ENCODE measurements at regions not wholly inside any gene's neighbourhood (a gene's known extent, or its start where the extent isn't known, plus 50 kb on each side); places are given as distances from the start of the nearest gene placed in this dataset.

- TF ChIP-seq JUN (IDR thresholded peaks at IDR 0.05; ENCODE audit: borderline replicate concordance, insufficient read depth, insufficient read length, low read depth): no peak
- TF ChIP-seq EZH2 (IDR thresholded peaks at IDR 0.05; ENCODE audit: borderline replicate concordance, low read depth, low read length, severe bottlenecking): no peak
- TF ChIP-seq MAX (IDR thresholded peaks at IDR 0.05; ENCODE audit: insufficient read depth, insufficient read length): no peak
- TF ChIP-seq GATA2 (IDR thresholded peaks at IDR 0.05; ENCODE audit: insufficient read depth, insufficient read length, low read depth, low read length): no peak
- no peak for TF ChIP-seq FOS (IDR thresholded peaks at IDR 0.05; ENCODE audit: borderline replicate concordance, insufficient read depth, low read length)
- TF ChIP-seq MYC (IDR thresholded peaks at IDR 0.05; ENCODE audit: low read depth, low read length): no peak
- no peak for TF ChIP-seq POLR2AphosphoS5 (IDR thresholded peaks at IDR 0.05; ENCODE audit: insufficient read depth, low read depth, low read length)
- no peak for TF ChIP-seq CTCF (IDR thresholded peaks at IDR 0.05; ENCODE audit: extremely low read depth in 1 of 2, insufficient read depth in 1 of 2, low read depth in 1 of 2, low read length in 2 of 2)
- TF ChIP-seq POLR2A (IDR thresholded peaks at IDR 0.05; ENCODE audit: low read depth, low read length): no peak
- H3K36me3 ChIP-seq (ENCODE audit: control insufficient read depth in 2 of 2, extremely low read depth in 1 of 2, insufficient read depth in 2 of 2, low read length in 2 of 2): no peaks in the 10 kb centered on the region
- no peaks in the 10 kb centered on the region for H3K9me3 ChIP-seq (replicated peaks; ENCODE audit: control insufficient read depth, insufficient read depth, low read length)
- ChIA-PET CTCF (no interaction called here), POLR2A (no interaction called here)
- intact Hi-C loops (cut with micrococcal nuclease) (no loop called here), dilution Hi-C loops (cut with MboI; ENCODE audit: extremely low pct_ligation_motif_present, low sequenced_read_pairs) (no loop called here)
- H3K4me1 ChIP-seq (ENCODE audit: control insufficient read depth, extremely low read depth, insufficient read depth, low read length): no peaks in the 10 kb centered on the region
- BruUV-seq (replicated peaks): no TSS peak
- no peak overlapping the region for H3K4me3 ChIP-seq (replicated peaks in 1 of 3; ENCODE audit: insufficient read depth in 1 of 3, low read depth in 1 of 3, low read length in 3 of 3)
- DNase-seq (ENCODE audit: low read depth, low spot score): no peak
- no peak for FAIRE-seq
- no peaks in the 10 kb centered on the region for H3K9me1 ChIP-seq (replicated peaks; ENCODE audit: control insufficient read depth, extremely low read depth, insufficient read depth, low read length)
- H4K20me1 ChIP-seq (replicated peaks; ENCODE audit: control insufficient read depth, extremely low read depth, insufficient read depth, low read length): no peaks in the 10 kb centered on the region
- no peak overlapping the region for H3K27ac ChIP-seq (ENCODE audit: insufficient read depth, low read depth, low read length)
- no peak overlapping the region for H2AFZ ChIP-seq (ENCODE audit: low read depth, low read length)
- peaks cover 0 to 2% of the 10 kb centered on the region in 2 experiments for H3K27me3 ChIP-seq (ENCODE audit: control insufficient read depth in 2 of 2, insufficient read depth in 2 of 2, low read length in 2 of 2)
- no peak overlapping the region for H3K4me2 ChIP-seq (ENCODE audit: insufficient read depth, low read length)
- no peaks in the 10 kb centered on the region for H3K79me2 ChIP-seq (ENCODE audit: control insufficient read depth, insufficient read depth, low read length)
- no peak overlapping the region for H3K9ac ChIP-seq (replicated peaks; ENCODE audit: extremely low read depth, insufficient read depth, low read length)
Measured at GRCh38 chr2:148578493-148578884, 66.1 kb upstream of the EPC2 start.
